GM12878 (cell line): ENCODE measurements at regions not wholly inside any gene's neighbourhood (a gene's known extent, or its start where the extent isn't known, plus 50 kb on each side); places are given as distances from the start of the nearest gene placed in this dataset.

Experiments used
- BCL11A ChIP-seq: IDR thresholded peaks from 2 replicates; pipeline ENCODE4 v1.6.1; 2011; ENCODE audit warnings: low read depth, low read length
- CEBPZ ChIP-seq: fragments of 150-350 bp; IDR thresholded peaks from 2 replicates; pipeline ENCODE4 v1.6.1; 2016; ENCODE audit warnings: low read depth, low read length
- CHD4 ChIP-seq: fragments of 200-600 bp; sonication (generic); IDR thresholded peaks from 2 replicates; pipeline ENCODE4 v1.6.1; 2016; ENCODE audit warnings: mild to moderate bottlenecking
- CUX1 ChIP-seq: IDR thresholded peaks from 2 replicates; pipeline ENCODE4 v1.6.1; 2012; ENCODE audit warnings: improper control_type of control experiment, low read depth, low read length; ENCODE audit not compliant: insufficient replicate concordance
- ESRRA ChIP-seq: IDR thresholded peaks from 2 replicates; pipeline ENCODE4 v1.6.1; 2012; ENCODE audit warnings: mild to moderate bottlenecking, low read length, improper control_type of control experiment
- HSF1 ChIP-seq: fragments of 150-350 bp; IDR thresholded peaks from 2 replicates; pipeline ENCODE4 v1.6.1; 2014; ENCODE audit warnings: mild to moderate bottlenecking, low read depth, low read length
- JUND ChIP-seq: IDR thresholded peaks from 2 replicates; pipeline ENCODE4 v1.6.1; 2012; ENCODE audit warnings: low read depth, mild to moderate bottlenecking, low read length, improper control_type of control experiment, moderate library complexity
- MEF2A ChIP-seq: IDR thresholded peaks from 2 replicates; pipeline ENCODE4 v1.6.1; 2011; ENCODE audit warnings: low read depth, mild to moderate bottlenecking, low read length, moderate library complexity; ENCODE audit not compliant: insufficient read depth
- NFXL1 ChIP-seq: fragments of 450-650 bp; IDR thresholded peaks from 2 replicates; pipeline ENCODE4 v1.6.1; 2017; ENCODE audit warnings: antibody characterized with exemption, mild to moderate bottlenecking, borderline replicate concordance
- ZNF217 ChIP-seq: fragments of 450-650 bp; IDR thresholded peaks from 2 replicates; pipeline ENCODE4 v1.6.1; 2017; ENCODE audit warnings: antibody characterized with exemption, mild to moderate bottlenecking
- ZZZ3 ChIP-seq: IDR thresholded peaks from 2 replicates; pipeline ENCODE4 v1.6.1; 2011; ENCODE audit warnings: low read depth; ENCODE audit not compliant: control insufficient read depth, insufficient read length
- TF ChIP-seq, protein P1 (sequence below): fragments of 450-650 bp; formaldehyde crosslinking; IDR thresholded peaks from 2 replicates; pipeline ENCODE4 v1.4.0; 2020; ENCODE audit warnings: mild to moderate bottlenecking, moderate library complexity

GRCh38 chr11:26087120-26087935, 244.6 kb upstream of the ANO3 start (continued):
- TF ChIP-seq CUX1, result peak; percentile 9
- no peak for TF ChIP-seq CEBPZ
- TF ChIP-seq HSF1, result no peak
- TF ChIP-seq CHD4, result no peak
- peak; percentile 76; the same call in 1 of the 2 replicates for TF ChIP-seq BCL11A
- no peak for TF ChIP-seq NFXL1
- no peak for TF ChIP-seq ZZZ3
- TF ChIP-seq, protein P1, sequence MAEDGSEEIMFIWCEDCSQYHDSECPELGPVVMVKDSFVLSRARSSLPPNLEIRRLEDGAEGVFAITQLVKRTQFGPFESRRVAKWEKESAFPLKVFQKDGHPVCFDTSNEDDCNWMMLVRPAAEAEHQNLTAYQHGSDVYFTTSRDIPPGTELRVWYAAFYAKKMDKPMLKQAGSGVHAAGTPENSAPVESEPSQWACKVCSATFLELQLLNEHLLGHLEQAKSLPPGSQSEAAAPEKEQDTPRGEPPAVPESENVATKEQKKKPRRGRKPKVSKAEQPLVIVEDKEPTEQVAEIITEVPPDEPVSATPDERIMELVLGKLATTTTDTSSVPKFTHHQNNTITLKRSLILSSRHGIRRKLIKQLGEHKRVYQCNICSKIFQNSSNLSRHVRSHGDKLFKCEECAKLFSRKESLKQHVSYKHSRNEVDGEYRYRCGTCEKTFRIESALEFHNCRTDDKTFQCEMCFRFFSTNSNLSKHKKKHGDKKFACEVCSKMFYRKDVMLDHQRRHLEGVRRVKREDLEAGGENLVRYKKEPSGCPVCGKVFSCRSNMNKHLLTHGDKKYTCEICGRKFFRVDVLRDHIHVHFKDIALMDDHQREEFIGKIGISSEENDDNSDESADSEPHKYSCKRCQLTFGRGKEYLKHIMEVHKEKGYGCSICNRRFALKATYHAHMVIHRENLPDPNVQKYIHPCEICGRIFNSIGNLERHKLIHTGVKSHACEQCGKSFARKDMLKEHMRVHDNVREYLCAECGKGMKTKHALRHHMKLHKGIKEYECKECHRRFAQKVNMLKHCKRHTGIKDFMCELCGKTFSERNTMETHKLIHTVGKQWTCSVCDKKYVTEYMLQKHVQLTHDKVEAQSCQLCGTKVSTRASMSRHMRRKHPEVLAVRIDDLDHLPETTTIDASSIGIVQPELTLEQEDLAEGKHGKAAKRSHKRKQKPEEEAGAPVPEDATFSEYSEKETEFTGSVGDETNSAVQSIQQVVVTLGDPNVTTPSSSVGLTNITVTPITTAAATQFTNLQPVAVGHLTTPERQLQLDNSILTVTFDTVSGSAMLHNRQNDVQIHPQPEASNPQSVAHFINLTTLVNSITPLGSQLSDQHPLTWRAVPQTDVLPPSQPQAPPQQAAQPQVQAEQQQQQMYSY, result no peak
- no peak for TF ChIP-seq JUND
- TF ChIP-seq MEF2A, result peak; percentile 96
- peak; percentile 80 for TF ChIP-seq ZNF217
- no peak for TF ChIP-seq ESRRA
